GM23248 (cell line): ENCODE measurements at regions not wholly inside any gene's neighbourhood (a gene's known extent, or its start where the extent isn't known, plus 50 kb on each side); places are given as distances from the start of the nearest gene placed in this dataset.

Source experiments
- EZH2 ChIP-seq: fragments of 200-600 bp; sonication (generic); IDR thresholded peaks from 2 replicates; pipeline ENCODE4 v1.6.1; 2018; ENCODE audit warnings: antibody characterized with exemption, mild to moderate bottlenecking; ENCODE audit not compliant: insufficient read depth, poor library complexity, severe bottlenecking
- EZH2phosphoT487 ChIP-seq: fragments of 200-600 bp; sonication (generic); IDR thresholded peaks from 2 replicates; pipeline ENCODE4 v1.6.1; 2018; ENCODE audit warnings: antibody characterized with exemption, moderate library complexity, mild to moderate bottlenecking, low read depth; ENCODE audit not compliant: insufficient read depth

GRCh38 chr9:109721001-109721400, 59.0 kb upstream of the PALM2AKAP2 start:
- TF ChIP-seq EZH2phosphoT487: no peak
- TF ChIP-seq EZH2: no peak
